ENCODE measurements at regions not wholly inside any gene's neighbourhood (a gene's known extent, or its start where the extent isn't known, plus 50 kb on each side); places are given as distances from the start of the nearest gene placed in this dataset.

GRCh38 chr11:119472856-119473222 lies 49.9 kb upstream of the THY1 start:
- no peak for DNase-seq

All from DMS79 (cell line).